GM23338 (cell line): ENCODE measurements at regions not wholly inside any gene's neighbourhood (a gene's known extent, or its start where the extent isn't known, plus 50 kb on each side); places are given as distances from the start of the nearest gene placed in this dataset.
"Not testable (repeated sequence)": the region's sequence is repeated elsewhere in the genome, so short reads cannot be mapped to it uniquely, and the experiment has no call there.

ENCODE experiments used
- ATAC-seq: fragments of 200-7000 bp; cut with Tn5 transposase; 3 replicates; pipeline ENCODE4 v1.9.1; 2020
- DNase-seq: peaks from one replicate; pipeline ENCODE4 v3.0.0-alpha.2; 2015; ENCODE audit warnings: low spot score
- H2AFZ ChIP-seq: fragments of 200-600 bp; sonication (generic); 2 replicates; pipeline ENCODE4 v1.8.0; 2016; ENCODE audit warnings: antibody characterized with exemption, mild to moderate bottlenecking, moderate library complexity
- H3F3A ChIP-seq: fragments of 200-600 bp; sonication (generic); replicated peaks from 2 replicates; pipeline ENCODE4 v1.8.0; 2017; ENCODE audit warnings: antibody characterized with exemption, mixed run types, low read depth
- H3K27ac ChIP-seq: fragments of 200-600 bp; sonication (generic); 2 replicates; pipeline ENCODE4 v1.6.1; 2016; ENCODE audit warnings: low read depth
- H3K27me3 ChIP-seq: fragments of 200-600 bp; sonication (generic); 2 replicates; pipeline ENCODE4 v1.8.0; 2016; ENCODE audit warnings: mild to moderate bottlenecking, mixed run types, moderate library complexity; ENCODE audit not compliant: insufficient read depth
- H3K36me3 ChIP-seq: fragments of 200-600 bp; sonication (generic); 2 replicates; pipeline ENCODE4 v1.8.0; 2016; ENCODE audit warnings: mild to moderate bottlenecking; ENCODE audit not compliant: insufficient read depth
- H3K4me1 ChIP-seq: fragments of 200-600 bp; sonication (generic); 2 replicates; pipeline ENCODE4 v1.8.0; 2016; ENCODE audit warnings: mild to moderate bottlenecking, moderate library complexity; ENCODE audit not compliant: insufficient read depth
- H3K4me2 ChIP-seq: fragments of 200-600 bp; sonication (generic); 2 replicates; pipeline ENCODE4 v1.7.1; 2017; ENCODE audit warnings: mixed run types
- H3K4me3 ChIP-seq: fragments of 200-600 bp; sonication (generic); 2 replicates; pipeline ENCODE4 v1.6.1; 2016; ENCODE audit warnings: mixed run types
- H3K79me2 ChIP-seq: fragments of 200-600 bp; sonication (generic); replicated peaks from 2 replicates; pipeline ENCODE4 v1.8.0; 2017; ENCODE audit warnings: mild to moderate bottlenecking; ENCODE audit not compliant: insufficient read depth
- H3K9me2 ChIP-seq: fragments of 200-600 bp; sonication (generic); 2 replicates; pipeline ENCODE4 v1.8.0; 2017; ENCODE audit not compliant: insufficient read depth
- H4K20me1 ChIP-seq: fragments of 200-600 bp; sonication (generic); replicated peaks from 2 replicates; pipeline ENCODE4 v1.8.0; 2017; ENCODE audit warnings: mild to moderate bottlenecking; ENCODE audit not compliant: insufficient read depth
- H3K27ac Mint-ChIP-seq: 2 replicates; pipeline ENCODE4 v1.8.0; 2020; ENCODE audit warnings: inconsistent platforms, mild to moderate bottlenecking, moderate library complexity, mixed read lengths
- H3K27me3 Mint-ChIP-seq: 3 replicates; pipeline ENCODE4 v1.8.0; 2022; ENCODE audit warnings: low read depth, mild to moderate bottlenecking, moderate library complexity, mixed read lengths, inconsistent platforms; ENCODE audit not compliant: insufficient read depth, poor library complexity
- H3K36me3 Mint-ChIP-seq: 3 replicates; pipeline ENCODE4 v1.8.0; 2021; ENCODE audit warnings: low read depth, mild to moderate bottlenecking, inconsistent platforms, moderate library complexity, mixed read lengths
- H3K4me1 Mint-ChIP-seq: 3 replicates; pipeline ENCODE4 v1.8.0; 2020; ENCODE audit warnings: mild to moderate bottlenecking, inconsistent platforms, mixed read lengths
- H3K4me3 Mint-ChIP-seq: 3 replicates; pipeline ENCODE4 v1.8.0; 2021; ENCODE audit warnings: moderate library complexity, mild to moderate bottlenecking, inconsistent platforms, mixed read lengths
- H3K9me3 Mint-ChIP-seq: 3 replicates; pipeline ENCODE4 v1.8.0; 2020; ENCODE audit warnings: moderate library complexity, mild to moderate bottlenecking, inconsistent platforms, mixed read lengths

GRCh38 chr2:97344937-97345336 is 232.0 kb downstream of the ANKRD36 start:
- H3K27me3 Mint-ChIP-seq, H2AFZ ChIP-seq, H3K27ac ChIP-seq, H3K79me2 ChIP-seq, H3K9me3 Mint-ChIP-seq, DNase-seq, H3K9me2 ChIP-seq, H4K20me1 ChIP-seq, H3K36me3 ChIP-seq, H3K4me3 Mint-ChIP-seq, H3K4me2 ChIP-seq, H3F3A ChIP-seq, H3K27ac Mint-ChIP-seq, ATAC-seq, H3K36me3 Mint-ChIP-seq, H3K4me3 ChIP-seq, H3K27me3 ChIP-seq, H3K4me1 Mint-ChIP-seq, H3K4me1 ChIP-seq: not testable (repeated sequence)

GRCh38 chr2:97333674-97334073 is 220.7 kb downstream of the ANKRD36 start:
- H3K4me1 Mint-ChIP-seq = not testable (repeated sequence)

GRCh38 chr2:97332184-97332583 is 219.2 kb downstream of the ANKRD36 start:
- not testable (repeated sequence) for H4K20me1 ChIP-seq, DNase-seq, H3K27me3 Mint-ChIP-seq, ATAC-seq, H3K4me2 ChIP-seq, H3K36me3 ChIP-seq, H3K36me3 Mint-ChIP-seq, H2AFZ ChIP-seq, H3K27ac Mint-ChIP-seq, H3F3A ChIP-seq, H3K4me1 ChIP-seq, H3K9me3 Mint-ChIP-seq, H3K4me3 Mint-ChIP-seq, H3K4me1 Mint-ChIP-seq, H3K4me3 ChIP-seq, H3K9me2 ChIP-seq, H3K27me3 ChIP-seq, H3K27ac ChIP-seq, H3K79me2 ChIP-seq

More at GRCh38 chr2:97333674-97334073, 220.7 kb downstream of the ANKRD36 start:
- H3K79me2 ChIP-seq, H3K36me3 Mint-ChIP-seq, H3K27ac ChIP-seq, H3F3A ChIP-seq, H3K4me3 ChIP-seq, H3K9me2 ChIP-seq, H3K4me1 ChIP-seq, ATAC-seq, H3K4me3 Mint-ChIP-seq, H4K20me1 ChIP-seq, H3K27me3 Mint-ChIP-seq, H3K27ac Mint-ChIP-seq, H3K27me3 ChIP-seq, H3K36me3 ChIP-seq, H2AFZ ChIP-seq, DNase-seq, H3K4me2 ChIP-seq, H3K9me3 Mint-ChIP-seq: not testable (repeated sequence)

- not testable (repeated sequence) for H3K4me1 ChIP-seq, H3K9me3 Mint-ChIP-seq, H3K4me3 Mint-ChIP-seq, H3K9me2 ChIP-seq, H3K4me2 ChIP-seq, H2AFZ ChIP-seq, H3K27me3 ChIP-seq, H4K20me1 ChIP-seq, H3K36me3 Mint-ChIP-seq, H3K27me3 Mint-ChIP-seq, H3K27ac ChIP-seq, H3K4me3 ChIP-seq, H3K27ac Mint-ChIP-seq, DNase-seq, H3F3A ChIP-seq, H3K36me3 ChIP-seq, H3K4me1 Mint-ChIP-seq, H3K79me2 ChIP-seq
- peak; percentile 78 for ATAC-seq
These were observed 209.2 kb downstream of the ANKRD36 start for GRCh38 chr2:97321936-97322713.

GRCh38 chr2:97315358-97315757 is 202.4 kb downstream of the ANKRD36 start:
- ATAC-seq, H3F3A ChIP-seq, H3K4me2 ChIP-seq, DNase-seq, H3K27ac Mint-ChIP-seq, H3K36me3 ChIP-seq, H3K27me3 ChIP-seq, H3K4me1 Mint-ChIP-seq, H4K20me1 ChIP-seq, H3K9me3 Mint-ChIP-seq, H3K79me2 ChIP-seq, H3K27ac ChIP-seq, H3K27me3 Mint-ChIP-seq, H2AFZ ChIP-seq, H3K36me3 Mint-ChIP-seq, H3K4me3 ChIP-seq, H3K4me3 Mint-ChIP-seq, H3K9me2 ChIP-seq, H3K4me1 ChIP-seq: not testable (repeated sequence)

GRCh38 chr2:97312426-97312825 is 199.5 kb downstream of the ANKRD36 start:
- not testable (repeated sequence) for H3K9me3 Mint-ChIP-seq, DNase-seq, H3K4me3 Mint-ChIP-seq

GRCh38 chr2:97305426-97305825 is 192.5 kb downstream of the ANKRD36 start:
- not testable (repeated sequence) for DNase-seq, H3K27me3 Mint-ChIP-seq, H4K20me1 ChIP-seq, H3K79me2 ChIP-seq, H3K4me1 Mint-ChIP-seq, H3K9me2 ChIP-seq, H3K27me3 ChIP-seq, H2AFZ ChIP-seq, H3K4me3 ChIP-seq, H3K36me3 Mint-ChIP-seq, H3K36me3 ChIP-seq, H3K27ac Mint-ChIP-seq, H3K27ac ChIP-seq, ATAC-seq, H3F3A ChIP-seq, H3K9me3 Mint-ChIP-seq, H3K4me2 ChIP-seq, H3K4me3 Mint-ChIP-seq, H3K4me1 ChIP-seq

More at GRCh38 chr2:97312426-97312825, 199.5 kb downstream of the ANKRD36 start:
- H3K27me3 ChIP-seq, H3K4me2 ChIP-seq, H3K27ac ChIP-seq, H3F3A ChIP-seq, H3K4me3 ChIP-seq, H3K27me3 Mint-ChIP-seq, H2AFZ ChIP-seq, H3K9me2 ChIP-seq, H3K4me1 ChIP-seq, H3K36me3 ChIP-seq, H3K36me3 Mint-ChIP-seq, H3K79me2 ChIP-seq, H3K4me1 Mint-ChIP-seq, ATAC-seq, H4K20me1 ChIP-seq, H3K27ac Mint-ChIP-seq: not testable (repeated sequence)
